Left lung (tissue), 4 donors: ENCODE measurements at regions not wholly inside any gene's neighbourhood (a gene's known extent, or its start where the extent isn't known, plus 50 kb on each side); places are given as distances from the start of the nearest gene placed in this dataset.

ENCODE experiments used
- ATAC-seq: fragments of 200-7000 bp; cut with Tn5 transposase; one replicate; pipeline ENCODE4 v1.9.1; 2020; ENCODE audit warnings: moderate library complexity
- DNase-seq, 4 donors: peaks; one replicate each; pipeline ENCODE4 v3.0.0-alpha.2; 2013 to 2020
- H3K27ac ChIP-seq, 2 donors: fragments of 200-600 bp; sonication (generic) in 1 of 2; one replicate each; pipeline versions ENCODE4 v1.5.0 to v1.8.0; 2020 to 2021
- H3K27me3 ChIP-seq, 2 donors: fragments of 200-600 bp; sonication (generic) in 1 of 2; one replicate each; pipeline versions ENCODE4 v1.5.0 to v1.8.0; 2020 to 2021
- H3K36me3 ChIP-seq, 2 donors: fragments of 200-600 bp; sonication (generic) in 1 of 2; one replicate each; pipeline versions ENCODE4 v1.5.0 to v1.8.0; 2020 to 2021
- H3K4me1 ChIP-seq, 2 donors: fragments of 200-600 bp; one replicate each; pipeline ENCODE4 v1.8.0; 2021
- H3K4me3 ChIP-seq, 2 donors: fragments of 200-600 bp; sonication (generic) in 1 of 2; one replicate each; pipeline versions ENCODE4 v1.5.0 to v1.8.0; 2020 to 2021; ENCODE audit warnings: mild to moderate bottlenecking in 1 of 2
- H3K9me3 ChIP-seq, 2 donors: fragments of 200-600 bp; sonication (generic) in 1 of 2; one replicate each; pipeline versions ENCODE4 v1.5.0 to v1.8.0; 2020 to 2021
- intact Hi-C, 2 donors: fragments of 100-400 bp; cut with DNase I; formaldehyde crosslinking; loops; one replicate each; pipeline versions ENCODE4 v1.11.2 to v1.14.2; 2022
- TF ChIP-seq, protein P1 (sequence below), 2 donors: fragments of 200-600 bp; sonication (generic) in 1 of 2; IDR thresholded peaks; one replicate each; pipeline versions ENCODE4 v1.5.0 to v1.8.0; 2021; ENCODE audit warnings: antibody characterized with exemption in 2 of 2
- donor health status: DM: no; HTN: yes; CAD: no.
- donor health status: DM: no; HTN: no; CAD: no.

- Histone ChIP-seq H3K9me3 (no peaks in the 10 kb centered on the region), H3K36me3 (no peaks in the 10 kb centered on the region), H3K27ac (no peak overlapping the region), H3K27me3 (no peaks in the 10 kb centered on the region), H3K4me3 (no peak overlapping the region), H3K4me1 (no peaks in the 10 kb centered on the region)
- intact Hi-C loops: no loop called here
- ATAC-seq (no peak), DNase-seq (peak in 1 of 4 donors; percentile 16)
- TF ChIP-seq, protein P1, sequence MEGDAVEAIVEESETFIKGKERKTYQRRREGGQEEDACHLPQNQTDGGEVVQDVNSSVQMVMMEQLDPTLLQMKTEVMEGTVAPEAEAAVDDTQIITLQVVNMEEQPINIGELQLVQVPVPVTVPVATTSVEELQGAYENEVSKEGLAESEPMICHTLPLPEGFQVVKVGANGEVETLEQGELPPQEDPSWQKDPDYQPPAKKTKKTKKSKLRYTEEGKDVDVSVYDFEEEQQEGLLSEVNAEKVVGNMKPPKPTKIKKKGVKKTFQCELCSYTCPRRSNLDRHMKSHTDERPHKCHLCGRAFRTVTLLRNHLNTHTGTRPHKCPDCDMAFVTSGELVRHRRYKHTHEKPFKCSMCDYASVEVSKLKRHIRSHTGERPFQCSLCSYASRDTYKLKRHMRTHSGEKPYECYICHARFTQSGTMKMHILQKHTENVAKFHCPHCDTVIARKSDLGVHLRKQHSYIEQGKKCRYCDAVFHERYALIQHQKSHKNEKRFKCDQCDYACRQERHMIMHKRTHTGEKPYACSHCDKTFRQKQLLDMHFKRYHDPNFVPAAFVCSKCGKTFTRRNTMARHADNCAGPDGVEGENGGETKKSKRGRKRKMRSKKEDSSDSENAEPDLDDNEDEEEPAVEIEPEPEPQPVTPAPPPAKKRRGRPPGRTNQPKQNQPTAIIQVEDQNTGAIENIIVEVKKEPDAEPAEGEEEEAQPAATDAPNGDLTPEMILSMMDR (IDR thresholded peaks at IDR 0.05): no peak
Observed at GRCh38 chr3:147619921-147620560, 210.9 kb downstream of the ZIC1 start.

GRCh38 chr3:147620906-147621305, 211.7 kb downstream of the ZIC1 start:
- TF ChIP-seq, protein P1 (IDR thresholded peaks at IDR 0.05): no peak
- no peaks in the 10 kb centered on the region for H3K27me3 ChIP-seq
- H3K27ac ChIP-seq: no peak overlapping the region
- no peak for ATAC-seq
- H3K36me3 ChIP-seq: no peaks in the 10 kb centered on the region
- no peak overlapping the region for H3K4me3 ChIP-seq
- no peaks in the 10 kb centered on the region for H3K9me3 ChIP-seq
- H3K4me1 ChIP-seq: no peaks in the 10 kb centered on the region
- intact Hi-C loops: no loop called here
- no peak for DNase-seq

- Histone ChIP-seq H3K36me3 (no peaks in the 10 kb centered on the region), H3K4me3 (no peak overlapping the region), H3K27ac (no peak overlapping the region), H3K27me3 (no peaks in the 10 kb centered on the region), H3K4me1 (no peaks in the 10 kb centered on the region), H3K9me3 (peaks cover 0 to 16% of the 10 kb centered on the region in 2 donors)
- TF ChIP-seq, protein P1 (IDR thresholded peaks at IDR 0.05): no peak
- ATAC-seq (no peak), DNase-seq (no peak)
- intact Hi-C loops: no loop called here
Observed at GRCh38 chr3:147630921-147631415, 221.8 kb downstream of the ZIC1 start.

- intact Hi-C loops: no loop called here
- Histone ChIP-seq H3K4me1 (no peaks in the 10 kb centered on the region), H3K9me3 (peaks cover 0 to 9% of the 10 kb centered on the region in 2 donors), H3K27me3 (no peaks in the 10 kb centered on the region), H3K27ac (no peak overlapping the region), H3K4me3 (no peak overlapping the region), H3K36me3 (no peaks in the 10 kb centered on the region)
- no peak for ATAC-seq
- TF ChIP-seq, protein P1 (IDR thresholded peaks at IDR 0.05): no peak
- DNase-seq: no peak
Observed at GRCh38 chr3:147640781-147641180, 231.6 kb downstream of the ZIC1 start.

DNA sequence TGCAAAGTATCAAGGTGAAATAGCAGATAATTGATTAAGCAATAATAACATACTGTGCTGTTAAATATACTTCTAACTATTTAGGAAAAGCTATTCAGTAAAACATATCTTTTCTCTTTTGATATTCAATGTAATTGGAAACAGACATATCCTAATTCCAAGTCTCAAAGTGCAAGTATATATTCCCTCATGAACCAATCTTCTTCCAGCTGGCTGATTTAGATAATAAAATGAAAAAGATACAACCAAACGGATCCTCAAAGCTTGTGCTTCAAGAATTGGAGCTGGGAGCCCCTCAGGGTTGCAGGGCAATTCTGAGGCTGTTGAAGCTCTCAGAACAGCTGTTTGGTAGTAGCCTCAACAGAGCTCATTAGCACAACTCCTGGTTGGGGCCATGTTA, 236.6 kb downstream of the ZIC1 start:
- intact Hi-C loops: no loop called here

More for the DNA sequence above, 236.6 kb downstream of the ZIC1 start:
- no peak overlapping the region for H3K4me3 ChIP-seq
- no peaks in the 10 kb centered on the region for H3K36me3 ChIP-seq
- H3K27me3 ChIP-seq: no peaks in the 10 kb centered on the region
- DNase-seq: no peak
- H3K4me1 ChIP-seq: no peaks in the 10 kb centered on the region
- H3K27ac ChIP-seq: no peak overlapping the region
- no peak for ATAC-seq
- no peaks in the 10 kb centered on the region for H3K9me3 ChIP-seq
- TF ChIP-seq, protein P1 (IDR thresholded peaks at IDR 0.05): no peak
